Keratinocyte (primary cell): ENCODE measurements at regions not wholly inside any gene's neighbourhood (a gene's known extent, or its start where the extent isn't known, plus 50 kb on each side); places are given as distances from the start of the nearest gene placed in this dataset.

Experiments
- DNase-seq: peaks from one replicate; pipeline ENCODE4 v3.0.0-alpha.2; 2011; ENCODE audit warnings: low read depth, missing footprints, low spot score
- FAIRE-seq: peaks from 2 replicates; lab custom pipeline; 2011; peaks lifted over from hg19 to GRCh38; lab: Jason Lieb, UNC
- H2AFZ ChIP-seq: 2 replicates; pipeline ENCODE4 v1.6.0; 2012; ENCODE audit warnings: low read length, control low read depth, inconsistent platforms; ENCODE audit not compliant: control insufficient read depth
- H3K27ac ChIP-seq: 2 replicates; pipeline ENCODE4 v1.5.1; 2011; ENCODE audit warnings: low read length; ENCODE audit not compliant: control insufficient read depth, insufficient read depth
- H3K27me3 ChIP-seq: 3 replicates; pipeline ENCODE4 v1.6.0; 2011; ENCODE audit warnings: low read length; ENCODE audit not compliant: control insufficient read depth, insufficient read depth; ENCODE audit errors: extremely low read depth
- H3K36me3 ChIP-seq, 2 experiments: 2 replicates in 1 of 2; 3 replicates in 1 of 2; pipeline ENCODE4 v1.5.1; 2011; ENCODE audit warnings: low read length in 2 of 2, mild to moderate bottlenecking in 1 of 2; ENCODE audit not compliant: control insufficient read depth in 2 of 2, insufficient read depth in 2 of 2; ENCODE audit errors: extremely low read depth in 1 of 2
- H3K4me1 ChIP-seq: 3 replicates; pipeline ENCODE4 v1.5.1; 2011; ENCODE audit warnings: low read length; ENCODE audit not compliant: control insufficient read depth, insufficient read depth; ENCODE audit errors: extremely low read depth
- H3K4me2 ChIP-seq: 3 replicates; pipeline ENCODE4 v1.6.0; 2011; ENCODE audit warnings: low read depth, low read length; ENCODE audit not compliant: control insufficient read depth, insufficient read depth; ENCODE audit errors: extremely low read depth
- H3K4me3 ChIP-seq, 3 experiments: fragments of 200-600 bp in 1 of 3; sonication (generic) in 1 of 3; 2 replicates in 2 of 3; 3 replicates in 1 of 3; pipeline ENCODE4 v1.5.1; 2011 to 2016; ENCODE audit warnings: low read length in 3 of 3, mild to moderate bottlenecking in 3 of 3, control low read depth in 2 of 3, inconsistent platforms in 1 of 3, low read depth in 1 of 3, mixed read lengths in 1 of 3, mixed run types in 1 of 3, moderate library complexity in 1 of 3; ENCODE audit not compliant: control insufficient read depth in 2 of 3, insufficient read depth in 2 of 3; ENCODE audit errors: extremely low read depth in 1 of 3
- H3K79me2 ChIP-seq: 2 replicates; pipeline ENCODE4 v1.6.0; 2012; ENCODE audit warnings: low read length; ENCODE audit not compliant: control insufficient read depth, insufficient read depth
- H3K9ac ChIP-seq: 3 replicates; pipeline ENCODE4 v1.6.0; 2011; ENCODE audit warnings: low read length; ENCODE audit not compliant: control insufficient read depth, insufficient read depth; ENCODE audit errors: extremely low read depth
- H3K9me1 ChIP-seq: 3 replicates; pipeline ENCODE4 v1.6.0; 2011; ENCODE audit warnings: low read length; ENCODE audit not compliant: control insufficient read depth, insufficient read depth; ENCODE audit errors: extremely low read depth
- H3K9me3 ChIP-seq: 2 replicates; pipeline ENCODE4 v1.5.1; 2012; ENCODE audit warnings: low read depth, low read length; ENCODE audit not compliant: control insufficient read depth
- H4K20me1 ChIP-seq: 3 replicates; pipeline ENCODE4 v1.6.0; 2011; ENCODE audit warnings: low read length; ENCODE audit not compliant: control insufficient read depth, insufficient read depth; ENCODE audit errors: extremely low read depth
- CTCF ChIP-seq, 3 experiments: IDR thresholded peaks in 1 of 3; conservative IDR thresholded peaks in 1 of 3; optimal IDR thresholded peaks in 1 of 3; 2 replicates in 2 of 3; 3 replicates in 1 of 3; pipeline versions ENCODE3 to v1.5.1; 2011; ENCODE audit warnings: low read length in 3 of 3, mild to moderate bottlenecking in 3 of 3, moderate library complexity in 2 of 3, control low read depth in 1 of 3, inconsistent platforms in 1 of 3; ENCODE audit not compliant: insufficient read depth in 2 of 3; ENCODE audit errors: extremely low read depth in 1 of 3
- EZH2 ChIP-seq: IDR thresholded peaks from one replicate; pipeline ENCODE4 v1.6.1; 2012; ENCODE audit warnings: inconsistent platforms, mild to moderate bottlenecking, low read length, moderate library complexity
- dilution Hi-C: fragments of 300-500 bp; cut with MboI; formaldehyde crosslinking; loops from one replicate; pipeline ENCODE4 v1.7.0; 2020; ENCODE audit warnings: low sequenced_read_pairs; ENCODE audit not compliant: extremely low pct_ligation_motif_present

GRCh38 chr10:31179091-31179680 lies 139.8 kb upstream of the ZEB1 start:
- Histone ChIP-seq H3K4me1 (no peaks in the 10 kb centered on the region), H3K9me3 (peaks cover 2% of the 10 kb centered on the region), H2AFZ (no peak overlapping the region), H3K9ac (no peak overlapping the region), H4K20me1 (no peaks in the 10 kb centered on the region), H3K79me2 (no peaks in the 10 kb centered on the region), H3K27ac (no peak overlapping the region), H3K9me1 (no peaks in the 10 kb centered on the region), H3K4me3 (no peak overlapping the region), H3K36me3 (no peaks in the 10 kb centered on the region), H3K27me3 (peaks cover 3% of the 10 kb centered on the region), H3K4me2 (no peak overlapping the region)
- dilution Hi-C loops = no loop called here
- FAIRE-seq = no peak
- TF ChIP-seq CTCF (optimal IDR thresholded peaks at IDR 0.05 in 1 of 3, IDR thresholded peaks at IDR 0.05 in 1 of 3, conservative IDR thresholded peaks at IDR 0.05 in 1 of 3; ENCODE audit: extremely low read depth in 1 of 3, insufficient read depth in 2 of 3, low read length in 3 of 3) = no peak
- TF ChIP-seq EZH2 = no peak
- no peak for DNase-seq

GRCh38 chr10:31186225-31187000 lies 132.6 kb upstream of the ZEB1 start:
- Histone ChIP-seq H4K20me1 (no peaks in the 10 kb centered on the region), H3K27ac (no peak overlapping the region), H3K9ac (no peak overlapping the region), H3K9me1 (no peaks in the 10 kb centered on the region), H3K36me3 (no peaks in the 10 kb centered on the region), H3K4me1 (no peaks in the 10 kb centered on the region), H3K4me2 (no peak overlapping the region), H3K9me3 (no peaks in the 10 kb centered on the region), H3K4me3 (no peak overlapping the region), H3K79me2 (no peaks in the 10 kb centered on the region), H3K27me3 (no peaks in the 10 kb centered on the region), H2AFZ (no peak overlapping the region)
- dilution Hi-C loops = no loop called here
- no peak for FAIRE-seq
- no peak for TF ChIP-seq EZH2
- peak in 1 of 3 experiments; percentile 5 for TF ChIP-seq CTCF (optimal IDR thresholded peaks at IDR 0.05 in 1 of 3, IDR thresholded peaks at IDR 0.05 in 1 of 3, conservative IDR thresholded peaks at IDR 0.05 in 1 of 3; ENCODE audit: extremely low read depth in 1 of 3, insufficient read depth in 2 of 3, low read length in 3 of 3)
- DNase-seq = no peak
